ENCODE measurements at regions not wholly inside any gene's neighbourhood (a gene's known extent, or its start where the extent isn't known, plus 50 kb on each side); places are given as distances from the start of the nearest gene placed in this dataset.

DNA sequence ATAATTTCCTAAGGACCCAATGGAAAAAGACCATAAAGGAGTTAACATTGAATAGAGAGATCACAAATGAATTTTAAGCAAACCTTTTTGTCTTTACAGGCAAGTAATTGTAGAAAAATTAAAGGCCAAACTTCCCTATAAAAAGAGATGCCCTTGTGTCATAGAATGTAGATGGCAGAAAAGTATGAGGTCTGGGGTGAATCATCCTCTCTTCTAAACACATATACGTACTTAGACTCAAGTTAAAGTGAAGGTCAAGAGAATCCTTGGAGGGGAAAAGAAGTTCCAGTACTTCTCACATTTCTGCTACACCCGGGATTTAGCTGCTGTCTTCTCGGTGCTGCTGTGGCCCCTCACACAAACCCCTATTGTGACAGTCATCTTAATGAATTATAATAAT, 116.2 kb upstream of the ARID2 start:
- TF ChIP-seq, protein P1, sequence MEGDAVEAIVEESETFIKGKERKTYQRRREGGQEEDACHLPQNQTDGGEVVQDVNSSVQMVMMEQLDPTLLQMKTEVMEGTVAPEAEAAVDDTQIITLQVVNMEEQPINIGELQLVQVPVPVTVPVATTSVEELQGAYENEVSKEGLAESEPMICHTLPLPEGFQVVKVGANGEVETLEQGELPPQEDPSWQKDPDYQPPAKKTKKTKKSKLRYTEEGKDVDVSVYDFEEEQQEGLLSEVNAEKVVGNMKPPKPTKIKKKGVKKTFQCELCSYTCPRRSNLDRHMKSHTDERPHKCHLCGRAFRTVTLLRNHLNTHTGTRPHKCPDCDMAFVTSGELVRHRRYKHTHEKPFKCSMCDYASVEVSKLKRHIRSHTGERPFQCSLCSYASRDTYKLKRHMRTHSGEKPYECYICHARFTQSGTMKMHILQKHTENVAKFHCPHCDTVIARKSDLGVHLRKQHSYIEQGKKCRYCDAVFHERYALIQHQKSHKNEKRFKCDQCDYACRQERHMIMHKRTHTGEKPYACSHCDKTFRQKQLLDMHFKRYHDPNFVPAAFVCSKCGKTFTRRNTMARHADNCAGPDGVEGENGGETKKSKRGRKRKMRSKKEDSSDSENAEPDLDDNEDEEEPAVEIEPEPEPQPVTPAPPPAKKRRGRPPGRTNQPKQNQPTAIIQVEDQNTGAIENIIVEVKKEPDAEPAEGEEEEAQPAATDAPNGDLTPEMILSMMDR (conservative IDR thresholded peaks at IDR 0.05; ENCODE audit: low read depth, low read length): no peak
- no peak for TF ChIP-seq EZH2 (IDR thresholded peaks at IDR 0.05; ENCODE audit: borderline replicate concordance, low read depth, low read length, poor library complexity, severe bottlenecking)

Data from A673 (cell line).